OCI-LY7 (cell line): ENCODE measurements at regions not wholly inside any gene's neighbourhood (a gene's known extent, or its start where the extent isn't known, plus 50 kb on each side); places are given as distances from the start of the nearest gene placed in this dataset.

Experiments used
- BruUV-seq: library from RNA; stranded (reverse); fragments of 400-500 nt; replicated peaks from 2 replicates; lab custom pipeline; 2021; lab: Mats Ljungman, UMichigan
- CTCF ChIA-PET: fragments of 300-600 bp; sonication (Branson Sonifier 250); formaldehyde crosslinking; loops from one replicate; lab custom pipeline; 2022; ENCODE audit warnings: antibody characterized with exemption; ENCODE audit not compliant: unreplicated experiment; lab: Charles Lee
- POLR2A ChIA-PET: fragments of 300-600 bp; sonication (Branson Sonifier 250); formaldehyde crosslinking; loops from one replicate; lab custom pipeline; 2022; ENCODE audit warnings: antibody characterized with exemption; lab: Charles Lee
- DNase-seq: peaks from one replicate; pipeline ENCODE4 v3.0.0-alpha.2; 2015; ENCODE audit warnings: low spot score
- H2AFZ ChIP-seq: fragments of 200-600 bp; sonication (generic), shearing (Covaris generic); 2 replicates; pipeline ENCODE4 v1.6.1; 2014; ENCODE audit warnings: mild to moderate bottlenecking, antibody characterized with exemption, low read length, moderate library complexity
- H3K27ac ChIP-seq: fragments of 200-600 bp; sonication (generic); 2 replicates; pipeline ENCODE4 v1.5.1; 2014; ENCODE audit warnings: mixed run types, low read depth, mild to moderate bottlenecking, moderate library complexity, low read length, inconsistent platforms; ENCODE audit not compliant: poor library complexity, severe bottlenecking
- H3K36me3 ChIP-seq: fragments of 200-600 bp; sonication (generic); 2 replicates; pipeline ENCODE4 v1.6.1; 2014; ENCODE audit warnings: mild to moderate bottlenecking, antibody characterized with exemption, low read length, moderate library complexity, mixed read lengths; ENCODE audit not compliant: insufficient read depth
- H3K4me1 ChIP-seq: fragments of 200-600 bp; sonication (generic); 2 replicates; pipeline ENCODE4 v1.5.1; 2014; ENCODE audit warnings: mild to moderate bottlenecking, low read length; ENCODE audit not compliant: insufficient read depth, poor library complexity, severe bottlenecking
- H3K4me2 ChIP-seq: fragments of 200-600 bp; sonication (generic); 2 replicates; pipeline ENCODE4 v1.6.1; 2014; ENCODE audit warnings: mild to moderate bottlenecking, low read length
- H3K4me3 ChIP-seq: fragments of 200-600 bp; sonication (generic); 2 replicates; pipeline ENCODE4 v1.5.1; 2014; ENCODE audit warnings: mild to moderate bottlenecking, low read depth, low read length; ENCODE audit not compliant: poor library complexity, severe bottlenecking
- H3K79me2 ChIP-seq: fragments of 200-600 bp; sonication (generic); 2 replicates; pipeline ENCODE4 v1.6.1; 2016; ENCODE audit warnings: low read depth, mild to moderate bottlenecking, low read length, moderate library complexity, mixed read lengths; ENCODE audit not compliant: insufficient read depth
- H3K9me2 ChIP-seq: fragments of 200-600 bp; sonication (generic); 2 replicates; pipeline ENCODE4 v1.6.1; 2016; ENCODE audit warnings: mild to moderate bottlenecking, low read length, mixed read lengths; ENCODE audit not compliant: insufficient read depth
- H3K9me3 ChIP-seq: fragments of 200-600 bp; sonication (generic); 2 replicates; pipeline ENCODE4 v1.6.1; 2014; ENCODE audit warnings: mild to moderate bottlenecking, mixed run types, low read length, mixed read lengths
- H4K20me1 ChIP-seq: fragments of 200-600 bp; sonication (generic); 2 replicates; pipeline ENCODE4 v1.6.1; 2014; ENCODE audit warnings: mild to moderate bottlenecking, antibody characterized with exemption, low read length, moderate library complexity, mixed read lengths; ENCODE audit not compliant: insufficient read depth
- CTCF ChIP-seq: fragments of 200-600 bp; sonication (generic); conservative IDR thresholded peaks from 2 replicates; pipeline ENCODE4 v1.5.1; 2014; ENCODE audit warnings: mild to moderate bottlenecking, antibody characterized with exemption, low read length, moderate library complexity, mixed read lengths
- EZH2phosphoT487 ChIP-seq: fragments of 200-600 bp; sonication (generic); IDR thresholded peaks from 2 replicates; pipeline ENCODE4 v1.6.1; 2018; ENCODE audit warnings: low read depth, borderline replicate concordance, mild to moderate bottlenecking, mixed run types, antibody characterized with exemption, low read length, moderate library complexity, mixed read lengths
- intact Hi-C: fragments of 100-400 bp; cut with micrococcal nuclease; formaldehyde crosslinking; loops from one replicate; pipeline ENCODE4 v1.10.0; 2022; ENCODE audit not compliant: unreplicated experiment

- BruUV-seq = no TSS peak
- Histone ChIP-seq H3K9me2 (no peaks in the 10 kb centered on the region), H4K20me1 (no peaks in the 10 kb centered on the region), H3K9me3 (no peaks in the 10 kb centered on the region), H3K4me1 (no peaks in the 10 kb centered on the region), H3K79me2 (no peaks in the 10 kb centered on the region), H3K27ac (no peak overlapping the region), H3K4me2 (no peak overlapping the region), H2AFZ (no peak overlapping the region), H3K4me3 (no peak overlapping the region), H3K36me3 (no peaks in the 10 kb centered on the region)
- ChIA-PET CTCF (no interaction called here), POLR2A (interaction anchor here (1.1 kb wide), 1 partner anchor 761 kb away, joined by 4 read pairs; no protein-coding TSS in a partner anchor)
- no peak for DNase-seq
- TF ChIP-seq CTCF = no peak
- TF ChIP-seq EZH2phosphoT487 = no peak
- intact Hi-C loops = no loop called here
Observed at GRCh38 chr1:113256348-113256729, 134.0 kb upstream of the MAGI3 start.

GRCh38 chr1:113259988-113260387 is 130.3 kb upstream of the MAGI3 start:
- Histone ChIP-seq H3K4me2 (no peak overlapping the region), H3K4me1 (no peaks in the 10 kb centered on the region), H3K27ac (no peak overlapping the region), H3K4me3 (no peak overlapping the region), H4K20me1 (no peaks in the 10 kb centered on the region), H2AFZ (no peak overlapping the region), H3K79me2 (no peaks in the 10 kb centered on the region), H3K9me3 (no peaks in the 10 kb centered on the region), H3K36me3 (no peaks in the 10 kb centered on the region), H3K9me2 (no peaks in the 10 kb centered on the region)
- no peak for DNase-seq
- no TSS peak for BruUV-seq
- CTCF ChIA-PET = no interaction called here
- POLR2A ChIA-PET = no interaction called here
- TF ChIP-seq EZH2phosphoT487 = no peak
- no peak for TF ChIP-seq CTCF
- intact Hi-C loops = no loop called here

- Histone ChIP-seq H3K4me1 (no peaks in the 10 kb centered on the region), H4K20me1 (no peaks in the 10 kb centered on the region), H3K79me2 (no peaks in the 10 kb centered on the region), H3K36me3 (no peaks in the 10 kb centered on the region), H3K9me2 (no peaks in the 10 kb centered on the region), H3K4me3 (no peak overlapping the region), H2AFZ (no peak overlapping the region), H3K4me2 (no peak overlapping the region), H3K27ac (no peak overlapping the region), H3K9me3 (no peaks in the 10 kb centered on the region)
- no TSS peak for BruUV-seq
- TF ChIP-seq CTCF (no peak), EZH2phosphoT487 (no peak)
- CTCF ChIA-PET = no interaction called here
- POLR2A ChIA-PET = no interaction called here
- no peak for DNase-seq
- intact Hi-C loops = no loop called here
Observed at GRCh38 chr1:113265196-113265595, 125.1 kb upstream of the MAGI3 start.
